Memory B cell (primary cell): ENCODE measurements at regions not wholly inside any gene's neighbourhood (a gene's known extent, or its start where the extent isn't known, plus 50 kb on each side); places are given as distances from the start of the nearest gene placed in this dataset.
A peak's percentile ranks its signal among the peaks of the same experiment; 100 is the strongest.

Experiments
- ATAC-seq: fragments of 150-1000 bp; cut with Tn5 transposase; 2 replicates; pipeline ENCODE4 v1.10.0; 2021; ENCODE audit warnings: low read depth, mild to moderate bottlenecking, moderate library complexity
- DNase-seq, 2 donors: peaks; one replicate each; pipeline ENCODE4 v3.0.0; 2022; ENCODE audit warnings: low spot score in 2 of 2
- H3K27ac Mint-ChIP-seq: one replicate; pipeline ENCODE4 v1.8.0; 2022; ENCODE audit warnings: mild to moderate bottlenecking, moderate library complexity, mixed read lengths
- H3K27me3 Mint-ChIP-seq: one replicate; pipeline ENCODE4 v1.8.0; 2022; ENCODE audit warnings: mixed read lengths
- H3K36me3 Mint-ChIP-seq: one replicate; pipeline ENCODE4 v1.8.0; 2022; ENCODE audit warnings: mild to moderate bottlenecking, mixed read lengths
- H3K4me1 Mint-ChIP-seq: one replicate; pipeline ENCODE4 v1.8.0; 2022; ENCODE audit warnings: mixed read lengths
- H3K4me3 Mint-ChIP-seq: one replicate; pipeline ENCODE4 v1.8.0; 2022; ENCODE audit warnings: mild to moderate bottlenecking, moderate library complexity, mixed read lengths
- H3K9me3 Mint-ChIP-seq: one replicate; pipeline ENCODE4 v1.8.0; 2022; ENCODE audit warnings: mixed read lengths

- H3K4me1 Mint-ChIP-seq: peaks cover 22% of the 10 kb centered on the region
- H3K4me3 Mint-ChIP-seq: no peak overlapping the region
- H3K36me3 Mint-ChIP-seq: no peaks in the 10 kb centered on the region
- peak in 1 of 2 donors; percentile 8 for DNase-seq
- H3K27ac Mint-ChIP-seq: no peak overlapping the region
- H3K9me3 Mint-ChIP-seq: no peaks in the 10 kb centered on the region
- no peaks in the 10 kb centered on the region for H3K27me3 Mint-ChIP-seq
- no peak for ATAC-seq
These were observed 119.1 kb downstream of the NDUFA10 start for GRCh38 chr2:239905884-239906654.

- DNase-seq: no peak
- H3K27ac Mint-ChIP-seq: no peak overlapping the region
These were observed 119.8 kb downstream of the NDUFA10 start for GRCh38 chr2:239905306-239905705.

GRCh38 chr2:239904496-239904895 is 120.6 kb downstream of the NDUFA10 start:
- H3K36me3 Mint-ChIP-seq: no peaks in the 10 kb centered on the region
- H3K9me3 Mint-ChIP-seq: no peaks in the 10 kb centered on the region
- H3K4me1 Mint-ChIP-seq: peaks cover 13% of the 10 kb centered on the region
- no peaks in the 10 kb centered on the region for H3K27me3 Mint-ChIP-seq
- no peak overlapping the region for H3K4me3 Mint-ChIP-seq
- DNase-seq (peak in 1 of 2 donors; percentile 1), ATAC-seq (no peak)
- H3K27ac Mint-ChIP-seq: no peak overlapping the region

More at GRCh38 chr2:239905306-239905705, 119.8 kb downstream of the NDUFA10 start:
- Mint-ChIP-seq H3K9me3 (no peaks in the 10 kb centered on the region), H3K36me3 (no peaks in the 10 kb centered on the region), H3K4me1 (peaks cover 18% of the 10 kb centered on the region), H3K4me3 (no peak overlapping the region), H3K27me3 (no peaks in the 10 kb centered on the region)
- no peak for ATAC-seq

GRCh38 chr2:239903803-239904202 is 121.3 kb downstream of the NDUFA10 start:
- H3K9me3 Mint-ChIP-seq: no peaks in the 10 kb centered on the region
- no peaks in the 10 kb centered on the region for H3K36me3 Mint-ChIP-seq
- H3K27ac Mint-ChIP-seq: no peak overlapping the region
- no peak overlapping the region for H3K4me3 Mint-ChIP-seq
- H3K27me3 Mint-ChIP-seq: no peaks in the 10 kb centered on the region
- no peak for ATAC-seq
- no peak for DNase-seq
- H3K4me1 Mint-ChIP-seq: peaks cover 6% of the 10 kb centered on the region

- H3K4me3 Mint-ChIP-seq: no peak overlapping the region
- ATAC-seq (no peak), DNase-seq (peak in 1 of 2 donors; percentile 4)
- H3K27me3 Mint-ChIP-seq: peaks cover 2% of the 10 kb centered on the region
- no peak overlapping the region for H3K27ac Mint-ChIP-seq
- H3K4me1 Mint-ChIP-seq: peaks cover 2% of the 10 kb centered on the region
- H3K36me3 Mint-ChIP-seq: no peaks in the 10 kb centered on the region
- no peaks in the 10 kb centered on the region for H3K9me3 Mint-ChIP-seq
These were observed 121.9 kb downstream of the NDUFA10 start for GRCh38 chr2:239903210-239903609.

- H3K27me3 Mint-ChIP-seq: peaks cover 2% of the 10 kb centered on the region
- DNase-seq: no peak
- no peaks in the 10 kb centered on the region for H3K36me3 Mint-ChIP-seq
- H3K27ac Mint-ChIP-seq: no peak overlapping the region
- H3K9me3 Mint-ChIP-seq: no peaks in the 10 kb centered on the region
- no peaks in the 10 kb centered on the region for H3K4me1 Mint-ChIP-seq
- ATAC-seq: no peak
- H3K4me3 Mint-ChIP-seq: no peak overlapping the region
These were observed 122.4 kb downstream of the NDUFA10 start for GRCh38 chr2:239902749-239903201.

GRCh38 chr2:239898292-239898925 is 126.7 kb downstream of the NDUFA10 start:
- no peak for DNase-seq
- peaks cover 19% of the 10 kb centered on the region for H3K4me1 Mint-ChIP-seq

GRCh38 chr2:239897596-239898235 is 127.4 kb downstream of the NDUFA10 start:
- peaks cover 19% of the 10 kb centered on the region for H3K4me1 Mint-ChIP-seq
- H3K27me3 Mint-ChIP-seq: peaks cover 16% of the 10 kb centered on the region
- ATAC-seq: no peak
- H3K27ac Mint-ChIP-seq: no peak overlapping the region
- H3K36me3 Mint-ChIP-seq: peaks cover 8% of the 10 kb centered on the region
- no peak overlapping the region for H3K4me3 Mint-ChIP-seq
- DNase-seq: no peak
- H3K9me3 Mint-ChIP-seq: no peaks in the 10 kb centered on the region

More at GRCh38 chr2:239898292-239898925, 126.7 kb downstream of the NDUFA10 start:
- Mint-ChIP-seq H3K27ac (no peak overlapping the region), H3K36me3 (peaks cover 8% of the 10 kb centered on the region), H3K4me3 (no peak overlapping the region), H3K9me3 (no peaks in the 10 kb centered on the region), H3K27me3 (peaks cover 16% of the 10 kb centered on the region)
- ATAC-seq: no peak

GRCh38 chr2:239896075-239896474 is 129.1 kb downstream of the NDUFA10 start:
- no peak overlapping the region for H3K27ac Mint-ChIP-seq
- no peak for ATAC-seq
- peaks cover 16% of the 10 kb centered on the region for H3K27me3 Mint-ChIP-seq
- H3K9me3 Mint-ChIP-seq: no peaks in the 10 kb centered on the region
- no peak overlapping the region for H3K4me3 Mint-ChIP-seq
- peaks cover 19% of the 10 kb centered on the region for H3K4me1 Mint-ChIP-seq
- no peak for DNase-seq
- peaks cover 8% of the 10 kb centered on the region for H3K36me3 Mint-ChIP-seq

GRCh38 chr2:239895669-239896068 is 129.5 kb downstream of the NDUFA10 start:
- no peak for DNase-seq
- Mint-ChIP-seq H3K4me1 (peaks cover 19% of the 10 kb centered on the region), H3K36me3 (peaks cover 8% of the 10 kb centered on the region), H3K4me3 (peak overlapping the region; percentile 28), H3K27ac (no peak overlapping the region), H3K9me3 (no peaks in the 10 kb centered on the region), H3K27me3 (peaks cover 16% of the 10 kb centered on the region)
- peak; percentile 78 for ATAC-seq

- H3K9me3 Mint-ChIP-seq: no peaks in the 10 kb centered on the region
- ATAC-seq (no peak), DNase-seq (no peak)
- peaks cover 16% of the 10 kb centered on the region for H3K27me3 Mint-ChIP-seq
- peaks cover 19% of the 10 kb centered on the region for H3K4me1 Mint-ChIP-seq
- H3K36me3 Mint-ChIP-seq: peaks cover 8% of the 10 kb centered on the region
- H3K27ac Mint-ChIP-seq: no peak overlapping the region
- H3K4me3 Mint-ChIP-seq: no peak overlapping the region
These were observed 130.0 kb downstream of the NDUFA10 start for GRCh38 chr2:239895116-239895515.

GRCh38 chr2:239894276-239894675 is 130.9 kb downstream of the NDUFA10 start:
- Mint-ChIP-seq H3K4me1 (peaks cover 19% of the 10 kb centered on the region), H3K9me3 (no peaks in the 10 kb centered on the region), H3K36me3 (peaks cover 8% of the 10 kb centered on the region), H3K27ac (peak overlapping the region; percentile 72), H3K27me3 (peaks cover 16% of the 10 kb centered on the region), H3K4me3 (no peak overlapping the region)
- no peak for ATAC-seq
- no peak for DNase-seq

- Mint-ChIP-seq H3K36me3 (peaks cover 8% of the 10 kb centered on the region), H3K27ac (no peak overlapping the region), H3K4me3 (no peak overlapping the region), H3K27me3 (peaks cover 14% of the 10 kb centered on the region), H3K9me3 (no peaks in the 10 kb centered on the region), H3K4me1 (peaks cover 19% of the 10 kb centered on the region)
- no peak for DNase-seq
- ATAC-seq: peak; percentile 48
These were observed 132.0 kb downstream of the NDUFA10 start for GRCh38 chr2:239893236-239893515.

- no peak overlapping the region for H3K4me3 Mint-ChIP-seq
- no peak overlapping the region for H3K27ac Mint-ChIP-seq
- peaks cover 22% of the 10 kb centered on the region for H3K4me1 Mint-ChIP-seq
- peaks cover 14% of the 10 kb centered on the region for H3K27me3 Mint-ChIP-seq
- no peak for ATAC-seq
- no peaks in the 10 kb centered on the region for H3K9me3 Mint-ChIP-seq
- peaks cover 8% of the 10 kb centered on the region for H3K36me3 Mint-ChIP-seq
- DNase-seq: no peak
These were observed 132.5 kb downstream of the NDUFA10 start for GRCh38 chr2:239892441-239893235.
